Right lobe of liver (tissue), 4 donors: ENCODE measurements at regions not wholly inside any gene's neighbourhood (a gene's known extent, or its start where the extent isn't known, plus 50 kb on each side); places are given as distances from the start of the nearest gene placed in this dataset.

ENCODE experiments used
- CTCF ChIP-seq, 4 donors: fragments of 200-600 bp in 3 of 4; fragments of 450-650 bp in 1 of 4; IDR thresholded peaks; one replicate each; pipeline versions ENCODE4 v1.5.1 to v1.8.0; 2016 to 2022; ENCODE audit warnings: antibody characterized with exemption in 4 of 4, mild to moderate bottlenecking in 2 of 4
- POLR2A ChIP-seq: fragments of 450-650 bp; IDR thresholded peaks from one replicate; pipeline ENCODE4 v1.6.1; 2017; ENCODE audit warnings: antibody characterized with exemption, mild to moderate bottlenecking
- donor health status: DM: no; HTN: no; CAD: no.
- donor health status: DM: no; HTN: no; CAD: no.
- donor health status: DM: no; HTN: yes; CAD: no.

- TF ChIP-seq POLR2A = no peak
- no peak for TF ChIP-seq CTCF (IDR thresholded peaks at IDR 0.05)
Measured at GRCh38 chr4:135197641-135198040, 996.1 kb upstream of the PABPC4L start.
